ENCODE measurements at regions not wholly inside any gene's neighbourhood (a gene's known extent, or its start where the extent isn't known, plus 50 kb on each side); places are given as distances from the start of the nearest gene placed in this dataset.

DNA sequence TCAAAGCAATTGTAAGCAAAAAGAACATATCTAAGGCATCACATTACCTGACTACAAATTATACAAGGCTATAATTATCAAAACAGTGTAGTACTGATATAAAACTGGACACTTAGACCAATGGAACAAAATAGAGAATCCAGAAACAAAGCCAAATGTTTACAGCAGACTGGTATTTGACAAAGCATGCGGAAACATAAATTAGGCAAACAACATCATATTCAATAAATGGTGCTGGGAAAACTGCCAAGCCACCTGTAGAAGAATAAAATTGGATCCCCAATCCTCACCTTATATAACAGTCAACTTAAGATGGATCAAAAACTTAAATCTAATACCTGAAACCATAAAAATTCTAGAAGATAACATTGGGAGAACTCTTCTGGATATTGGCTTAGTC is 240.8 kb upstream of the POM121L12 start:
- Histone ChIP-seq H3K9me3 (ENCODE audit: control insufficient read depth, insufficient read depth, low read length) (no peaks in the 10 kb centered on the region), H3K36me3 (ENCODE audit: control insufficient read depth, insufficient read depth, low read length) (no peaks in the 10 kb centered on the region), H3K4me1 (ENCODE audit: control insufficient read depth, insufficient read depth, low read length) (no peaks in the 10 kb centered on the region), H3K27ac (ENCODE audit: low read depth, low read length) (no peak overlapping the region), H3K4me3 (ENCODE audit: low read depth, low read length) (no peak overlapping the region), H3K27me3 (ENCODE audit: control insufficient read depth, insufficient read depth, low read length) (no peaks in the 10 kb centered on the region)
- no peak for DNase-seq (ENCODE audit: low read depth in 4 of 6, low spot score in 6 of 6)
- WGBS (ENCODE audit: insufficient coverage) = no CpG with 5 or more reads among the region's 1 CpG

GRCh38 chr7:52791176-52791700 is 244.2 kb upstream of the POM121L12 start:
- DNase-seq (ENCODE audit: low read depth in 4 of 6, low spot score in 6 of 6) = peak in 2 of 6 donors; percentile 25 to 85
- no peaks in the 10 kb centered on the region for H3K9me3 ChIP-seq (ENCODE audit: control insufficient read depth, insufficient read depth, low read length)
- H3K27me3 ChIP-seq (ENCODE audit: control insufficient read depth, insufficient read depth, low read length) = no peaks in the 10 kb centered on the region
- no peak overlapping the region for H3K27ac ChIP-seq (ENCODE audit: low read depth, low read length)
- no peaks in the 10 kb centered on the region for H3K4me1 ChIP-seq (ENCODE audit: control insufficient read depth, insufficient read depth, low read length)
- WGBS (ENCODE audit: insufficient coverage) = no CpG with 5 or more reads among the region's 4 CpGs
- no peaks in the 10 kb centered on the region for H3K36me3 ChIP-seq (ENCODE audit: control insufficient read depth, insufficient read depth, low read length)
- no peak overlapping the region for H3K4me3 ChIP-seq (ENCODE audit: low read depth, low read length)

- no peaks in the 10 kb centered on the region for H3K9me3 ChIP-seq (ENCODE audit: control insufficient read depth, insufficient read depth, low read length)
- no peak overlapping the region for H3K4me3 ChIP-seq (ENCODE audit: low read depth, low read length)
- no peak overlapping the region for H3K27ac ChIP-seq (ENCODE audit: low read depth, low read length)
- no peaks in the 10 kb centered on the region for H3K27me3 ChIP-seq (ENCODE audit: control insufficient read depth, insufficient read depth, low read length)
- peak in 2 of 6 donors; percentile 28 to 41 for DNase-seq (ENCODE audit: low read depth in 4 of 6, low spot score in 6 of 6)
- no peaks in the 10 kb centered on the region for H3K4me1 ChIP-seq (ENCODE audit: control insufficient read depth, insufficient read depth, low read length)
- no CpG with 5 or more reads among the region's 3 CpGs for WGBS (ENCODE audit: insufficient coverage)
- no peaks in the 10 kb centered on the region for H3K36me3 ChIP-seq (ENCODE audit: control insufficient read depth, insufficient read depth, low read length)
Measured at GRCh38 chr7:52786174-52786573, 249.3 kb upstream of the POM121L12 start.

GRCh38 chr7:52782348-52782747 is 253.1 kb upstream of the POM121L12 start:
- no peaks in the 10 kb centered on the region for H3K36me3 ChIP-seq (ENCODE audit: control insufficient read depth, insufficient read depth, low read length)
- no peaks in the 10 kb centered on the region for H3K4me1 ChIP-seq (ENCODE audit: control insufficient read depth, insufficient read depth, low read length)
- no CpG with 5 or more reads among the region's 5 CpGs for WGBS (ENCODE audit: insufficient coverage)
- H3K4me3 ChIP-seq (ENCODE audit: low read depth, low read length) = no peak overlapping the region
- DNase-seq (ENCODE audit: low read depth in 4 of 6, low spot score in 6 of 6) = peak in 1 of 6 donors; percentile 31
- no peaks in the 10 kb centered on the region for H3K27me3 ChIP-seq (ENCODE audit: control insufficient read depth, insufficient read depth, low read length)
- no peak overlapping the region for H3K27ac ChIP-seq (ENCODE audit: low read depth, low read length)
- no peaks in the 10 kb centered on the region for H3K9me3 ChIP-seq (ENCODE audit: control insufficient read depth, insufficient read depth, low read length)

GRCh38 chr7:52781250-52781649 is 254.2 kb upstream of the POM121L12 start:
- no peaks in the 10 kb centered on the region for H3K4me1 ChIP-seq (ENCODE audit: control insufficient read depth, insufficient read depth, low read length)

DNA sequence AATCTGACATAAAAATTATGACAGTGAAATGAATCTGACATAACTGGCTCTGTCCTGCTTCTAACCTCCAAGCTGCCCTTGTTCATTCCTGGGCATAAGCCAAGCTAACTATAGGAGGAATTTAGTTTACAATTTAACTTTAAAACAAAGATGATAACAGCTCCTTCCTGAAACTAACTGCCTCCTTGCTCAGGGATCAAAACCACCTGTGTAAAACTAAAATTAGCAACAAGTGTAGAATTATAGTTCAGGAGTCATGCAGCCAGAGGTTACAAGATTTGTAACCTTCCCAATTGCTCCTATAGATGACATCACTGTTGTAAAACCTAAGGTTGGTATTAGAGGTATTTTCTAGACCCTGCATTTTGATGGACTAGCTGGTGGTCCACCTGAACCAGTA is 256.4 kb upstream of the POM121L12 start:
- Histone ChIP-seq H3K27me3 (ENCODE audit: control insufficient read depth, insufficient read depth, low read length) (no peaks in the 10 kb centered on the region), H3K4me3 (ENCODE audit: low read depth, low read length) (no peak overlapping the region), H3K36me3 (ENCODE audit: control insufficient read depth, insufficient read depth, low read length) (no peaks in the 10 kb centered on the region), H3K4me1 (ENCODE audit: control insufficient read depth, insufficient read depth, low read length) (no peaks in the 10 kb centered on the region), H3K27ac (ENCODE audit: low read depth, low read length) (no peak overlapping the region), H3K9me3 (ENCODE audit: control insufficient read depth, insufficient read depth, low read length) (no peaks in the 10 kb centered on the region)
- no peak for DNase-seq (ENCODE audit: low read depth in 4 of 6, low spot score in 6 of 6)

More at GRCh38 chr7:52781250-52781649, 254.2 kb upstream of the POM121L12 start:
- no peaks in the 10 kb centered on the region for H3K36me3 ChIP-seq (ENCODE audit: control insufficient read depth, insufficient read depth, low read length)
- 83% methylated on average over 2 of the region's 4 CpGs for WGBS (ENCODE audit: insufficient coverage)
- H3K9me3 ChIP-seq (ENCODE audit: control insufficient read depth, insufficient read depth, low read length) = no peaks in the 10 kb centered on the region
- no peak overlapping the region for H3K4me3 ChIP-seq (ENCODE audit: low read depth, low read length)
- no peak for DNase-seq (ENCODE audit: low read depth in 4 of 6, low spot score in 6 of 6)
- no peaks in the 10 kb centered on the region for H3K27me3 ChIP-seq (ENCODE audit: control insufficient read depth, insufficient read depth, low read length)
- no peak overlapping the region for H3K27ac ChIP-seq (ENCODE audit: low read depth, low read length)

DNA sequence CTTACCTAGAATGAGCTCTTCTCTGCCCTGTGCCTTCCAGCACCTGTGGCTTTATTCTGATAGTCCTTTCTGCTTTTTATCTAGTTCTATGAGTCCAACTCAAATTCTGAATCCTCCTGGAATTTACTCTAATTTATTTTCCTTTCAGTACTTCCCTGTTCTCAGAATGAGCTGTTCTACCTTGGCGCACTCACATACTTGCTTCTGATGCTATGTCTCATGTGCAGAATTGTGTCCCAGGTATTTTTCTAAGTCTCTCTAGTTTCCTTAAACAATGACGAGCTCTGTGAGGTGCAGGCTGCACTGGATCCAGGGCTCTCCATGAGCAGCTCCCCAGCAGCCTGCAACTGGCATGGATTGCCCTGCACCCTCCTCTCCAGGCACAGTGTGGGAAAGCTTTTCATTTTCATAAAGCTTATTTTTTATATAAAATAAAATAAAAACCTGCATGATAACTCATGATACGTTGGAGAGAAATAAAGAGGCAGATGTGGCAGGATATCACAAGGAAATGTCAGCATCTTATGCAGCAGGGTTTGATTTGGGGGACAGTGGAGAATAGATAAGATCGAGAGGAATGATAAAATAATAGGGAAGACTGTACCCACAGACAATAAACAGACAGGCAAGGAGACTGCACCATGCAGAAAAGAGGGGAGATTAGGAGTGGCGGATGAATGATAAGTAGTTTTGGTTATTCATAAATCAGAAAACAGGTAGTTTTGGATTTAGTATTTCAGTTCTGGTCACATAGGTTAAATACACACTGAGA is 258.2 kb upstream of the POM121L12 start:
- 70% methylated on average over 3 of the region's 5 CpGs for WGBS (ENCODE audit: insufficient coverage)
- H3K36me3 ChIP-seq (ENCODE audit: control insufficient read depth, insufficient read depth, low read length) = no peaks in the 10 kb centered on the region
- DNase-seq (ENCODE audit: low read depth in 4 of 6, low spot score in 6 of 6) = no peak
- no peak overlapping the region for H3K27ac ChIP-seq (ENCODE audit: low read depth, low read length)
- H3K4me1 ChIP-seq (ENCODE audit: control insufficient read depth, insufficient read depth, low read length) = no peaks in the 10 kb centered on the region
- H3K4me3 ChIP-seq (ENCODE audit: low read depth, low read length) = no peak overlapping the region
- H3K27me3 ChIP-seq (ENCODE audit: control insufficient read depth, insufficient read depth, low read length) = no peaks in the 10 kb centered on the region
- no peaks in the 10 kb centered on the region for H3K9me3 ChIP-seq (ENCODE audit: control insufficient read depth, insufficient read depth, low read length)

GRCh38 chr7:52775876-52776275 is 259.6 kb upstream of the POM121L12 start:
- Histone ChIP-seq H3K27ac (ENCODE audit: low read depth, low read length) (no peak overlapping the region), H3K4me3 (ENCODE audit: low read depth, low read length) (no peak overlapping the region), H3K4me1 (ENCODE audit: control insufficient read depth, insufficient read depth, low read length) (no peaks in the 10 kb centered on the region), H3K27me3 (ENCODE audit: control insufficient read depth, insufficient read depth, low read length) (no peaks in the 10 kb centered on the region), H3K9me3 (ENCODE audit: control insufficient read depth, insufficient read depth, low read length) (no peaks in the 10 kb centered on the region), H3K36me3 (ENCODE audit: control insufficient read depth, insufficient read depth, low read length) (no peaks in the 10 kb centered on the region)
- no peak for DNase-seq (ENCODE audit: low read depth in 4 of 6, low spot score in 6 of 6)
- WGBS (ENCODE audit: insufficient coverage) = no CpG with 5 or more reads among the region's 1 CpG

- Histone ChIP-seq H3K9me3 (ENCODE audit: control insufficient read depth, insufficient read depth, low read length) (no peaks in the 10 kb centered on the region), H3K4me1 (ENCODE audit: control insufficient read depth, insufficient read depth, low read length) (no peaks in the 10 kb centered on the region), H3K27me3 (ENCODE audit: control insufficient read depth, insufficient read depth, low read length) (no peaks in the 10 kb centered on the region), H3K27ac (ENCODE audit: low read depth, low read length) (no peak overlapping the region), H3K36me3 (ENCODE audit: control insufficient read depth, insufficient read depth, low read length) (no peaks in the 10 kb centered on the region), H3K4me3 (ENCODE audit: low read depth, low read length) (no peak overlapping the region)
- 100% methylated on average over 1 of the region's 5 CpGs for WGBS (ENCODE audit: insufficient coverage)
- no peak for DNase-seq (ENCODE audit: low read depth in 4 of 6, low spot score in 6 of 6)
Measured at GRCh38 chr7:52771177-52771576, 264.3 kb upstream of the POM121L12 start.

DNA sequence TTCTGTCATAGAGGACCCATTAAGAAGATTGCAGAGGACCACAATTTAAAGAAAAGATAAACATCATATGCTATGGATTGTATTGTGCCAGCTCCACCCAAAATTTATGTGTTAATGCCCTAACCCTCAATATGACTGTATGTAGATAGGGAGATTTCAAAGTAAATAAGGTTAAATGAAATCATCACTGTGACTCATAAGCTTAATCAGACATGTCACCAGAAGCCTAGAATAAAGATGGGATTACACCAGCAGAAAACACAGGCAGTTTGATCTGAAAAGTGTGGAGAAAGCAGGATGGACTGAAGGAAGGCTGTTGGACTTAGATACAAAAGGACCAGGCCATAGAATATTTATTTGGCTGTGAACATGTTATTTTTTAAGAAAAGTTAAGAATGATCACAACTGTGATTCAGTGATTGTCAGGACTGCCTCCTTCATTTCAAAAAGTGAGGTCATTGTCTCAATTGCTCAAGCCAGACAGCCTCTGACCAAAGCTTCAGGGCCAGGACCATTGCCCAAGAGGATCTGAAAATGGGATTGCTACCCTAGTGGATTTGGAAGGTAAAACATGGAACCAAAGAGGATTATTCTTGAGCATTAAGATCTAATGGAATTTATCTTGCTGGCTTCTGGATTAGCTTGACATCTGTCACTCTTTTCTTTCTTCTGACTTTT is 270.8 kb upstream of the POM121L12 start:
- DNase-seq (ENCODE audit: low read depth in 4 of 6, low spot score in 6 of 6) = no peak

More for the DNA sequence above, 270.8 kb upstream of the POM121L12 start:
- Histone ChIP-seq H3K4me3 (ENCODE audit: low read depth, low read length) (no peak overlapping the region), H3K27ac (ENCODE audit: low read depth, low read length) (no peak overlapping the region), H3K36me3 (ENCODE audit: control insufficient read depth, insufficient read depth, low read length) (no peaks in the 10 kb centered on the region), H3K27me3 (ENCODE audit: control insufficient read depth, insufficient read depth, low read length) (no peaks in the 10 kb centered on the region), H3K9me3 (ENCODE audit: control insufficient read depth, insufficient read depth, low read length) (no peaks in the 10 kb centered on the region), H3K4me1 (ENCODE audit: control insufficient read depth, insufficient read depth, low read length) (no peaks in the 10 kb centered on the region)

Data from spinal cord (tissue), 9 donors.